Transverse colon (tissue), 4 donors: ENCODE measurements at regions not wholly inside any gene's neighbourhood (a gene's known extent, or its start where the extent isn't known, plus 50 kb on each side); places are given as distances from the start of the nearest gene placed in this dataset.
A peak's percentile ranks its signal among the peaks of the same experiment; 100 is the strongest.

ENCODE experiments used
- DNase-seq: peaks from one replicate; pipeline ENCODE4 v3.0.0-alpha.2; 2019
- H3K27ac ChIP-seq, 4 donors: fragments of 200-600 bp; sonication (generic); 2 replicates each; pipeline ENCODE4 v1.5.1; 2016 to 2018; ENCODE audit warnings: inconsistent platforms in 4 of 4
- H3K27me3 ChIP-seq: fragments of 200-600 bp; sonication (generic); 2 replicates; pipeline ENCODE4 v1.5.1; 2017; ENCODE audit warnings: inconsistent platforms
- H3K36me3 ChIP-seq, 4 donors: fragments of 200-600 bp; sonication (generic); 2 replicates each; pipeline ENCODE4 v1.5.1; 2017 to 2019; ENCODE audit warnings: inconsistent platforms in 4 of 4
- H3K4me1 ChIP-seq, 4 donors: fragments of 200-600 bp; sonication (generic); 2 replicates each; pipeline ENCODE4 v1.5.1; 2017 to 2020; ENCODE audit warnings: inconsistent platforms in 4 of 4
- H3K4me3 ChIP-seq, 4 donors: fragments of 200-600 bp; sonication (generic); 1 replicate in 1 of 4; 2 replicates in 3 of 4; pipeline versions ENCODE4 v1.5.1 to v1.6.1; 2017 to 2019; ENCODE audit warnings: inconsistent platforms in 4 of 4
- H3K9me3 ChIP-seq, 2 donors: fragments of 200-600 bp; sonication (generic); 2 replicates each; pipeline ENCODE4 v1.5.1; 2017 to 2019; ENCODE audit warnings: inconsistent platforms in 2 of 2
- EP300 ChIP-seq: sonication (generic); formaldehyde crosslinking; IDR thresholded peaks from one replicate; pipeline ENCODE4 v1.6.1; 2017; ENCODE audit warnings: antibody characterized with exemption, low read depth
- POLR2A ChIP-seq: fragments of 450-650 bp; IDR thresholded peaks from one replicate; pipeline ENCODE4 v1.6.1; 2016; ENCODE audit warnings: antibody characterized with exemption, mild to moderate bottlenecking, moderate library complexity
- POLR2AphosphoS5 ChIP-seq, 3 donors: sonication (generic); formaldehyde crosslinking; IDR thresholded peaks; one replicate each; pipeline ENCODE4 v1.6.1; 2016; ENCODE audit warnings: antibody characterized with exemption in 3 of 3
- WGBS, 2 donors: methylation state at CpG; one replicate each; pipeline ENCODE4 v1.1.5; 2018; ENCODE audit warnings: low coverage in 1 of 2; 5-methylcytosine and 5-hydroxymethylcytosine counted together
- in situ Hi-C, 4 donors: fragments of 200-750 bp; cut with MboI; loops; one replicate each; pipeline versions ENCODE4 v1.15.0 to v1.15.1; 2017; ENCODE audit warnings: low sequenced_read_pairs in 3 of 4, low pct_ligation_motif_present in 1 of 4, low pct_unique_long_range_greater_than_20kb in 1 of 4
- intact Hi-C: fragments of 100-400 bp; cut with DNase I; formaldehyde crosslinking; loops from one replicate; pipeline ENCODE4 v1.15.1; 2023; ENCODE audit warnings: low total_unique reads
- TF ChIP-seq, protein P1 (sequence below), 5 experiments: fragments of 200-600 bp in 3 of 5; fragments of 450-650 bp in 2 of 5; sonication (generic) in 3 of 5; IDR thresholded peaks; 1 replicate in 2 of 5; 2 replicates in 3 of 5; pipeline ENCODE4 v1.5.1; 2016 to 2017; ENCODE audit warnings: antibody characterized with exemption in 5 of 5, inconsistent platforms in 3 of 5, mild to moderate bottlenecking in 2 of 5, moderate library complexity in 1 of 5

DNA sequence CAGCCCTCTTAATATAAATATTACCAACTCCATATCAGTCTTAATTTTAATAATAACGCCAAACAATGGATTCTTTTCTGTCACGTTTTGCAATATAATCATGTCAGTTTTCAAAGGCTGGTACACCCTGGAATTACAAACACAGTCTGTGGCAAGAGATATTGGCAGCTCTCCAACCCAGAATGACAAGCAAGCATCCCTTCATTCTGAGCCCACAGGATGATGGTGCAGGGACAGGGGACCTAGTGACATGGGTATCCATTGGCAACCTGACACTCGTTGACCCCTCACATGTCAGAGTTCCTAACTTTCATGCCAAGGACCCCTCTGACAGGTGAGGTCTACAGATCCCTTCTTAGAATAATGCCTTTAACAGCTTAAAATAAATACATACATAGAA, 154.5 kb upstream of the TSC22D2 start:
- in situ Hi-C loops, result no loop called here
- 28 to 39% methylated on average over 3 of the region's 3 CpGs for WGBS, 2 donors
- H3K4me3 ChIP-seq, result no peak overlapping the region
- H3K27me3 ChIP-seq, result no peaks in the 10 kb centered on the region
- H3K9me3 ChIP-seq, result no peaks in the 10 kb centered on the region
- no peak for DNase-seq
- intact Hi-C loops, result no loop called here
- H3K4me1 ChIP-seq, result peaks cover 4 to 26% (median 10%) of the 10 kb centered on the region in 4 donors
- H3K27ac ChIP-seq, result no peak overlapping the region
- no peaks in the 10 kb centered on the region for H3K36me3 ChIP-seq
- TF ChIP-seq, protein P1, sequence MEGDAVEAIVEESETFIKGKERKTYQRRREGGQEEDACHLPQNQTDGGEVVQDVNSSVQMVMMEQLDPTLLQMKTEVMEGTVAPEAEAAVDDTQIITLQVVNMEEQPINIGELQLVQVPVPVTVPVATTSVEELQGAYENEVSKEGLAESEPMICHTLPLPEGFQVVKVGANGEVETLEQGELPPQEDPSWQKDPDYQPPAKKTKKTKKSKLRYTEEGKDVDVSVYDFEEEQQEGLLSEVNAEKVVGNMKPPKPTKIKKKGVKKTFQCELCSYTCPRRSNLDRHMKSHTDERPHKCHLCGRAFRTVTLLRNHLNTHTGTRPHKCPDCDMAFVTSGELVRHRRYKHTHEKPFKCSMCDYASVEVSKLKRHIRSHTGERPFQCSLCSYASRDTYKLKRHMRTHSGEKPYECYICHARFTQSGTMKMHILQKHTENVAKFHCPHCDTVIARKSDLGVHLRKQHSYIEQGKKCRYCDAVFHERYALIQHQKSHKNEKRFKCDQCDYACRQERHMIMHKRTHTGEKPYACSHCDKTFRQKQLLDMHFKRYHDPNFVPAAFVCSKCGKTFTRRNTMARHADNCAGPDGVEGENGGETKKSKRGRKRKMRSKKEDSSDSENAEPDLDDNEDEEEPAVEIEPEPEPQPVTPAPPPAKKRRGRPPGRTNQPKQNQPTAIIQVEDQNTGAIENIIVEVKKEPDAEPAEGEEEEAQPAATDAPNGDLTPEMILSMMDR (IDR thresholded peaks at IDR 0.05), result no peak
- TF ChIP-seq EP300 (no peak), POLR2A (no peak), POLR2AphosphoS5 (IDR thresholded peaks at IDR 0.05) (no peak)

DNA sequence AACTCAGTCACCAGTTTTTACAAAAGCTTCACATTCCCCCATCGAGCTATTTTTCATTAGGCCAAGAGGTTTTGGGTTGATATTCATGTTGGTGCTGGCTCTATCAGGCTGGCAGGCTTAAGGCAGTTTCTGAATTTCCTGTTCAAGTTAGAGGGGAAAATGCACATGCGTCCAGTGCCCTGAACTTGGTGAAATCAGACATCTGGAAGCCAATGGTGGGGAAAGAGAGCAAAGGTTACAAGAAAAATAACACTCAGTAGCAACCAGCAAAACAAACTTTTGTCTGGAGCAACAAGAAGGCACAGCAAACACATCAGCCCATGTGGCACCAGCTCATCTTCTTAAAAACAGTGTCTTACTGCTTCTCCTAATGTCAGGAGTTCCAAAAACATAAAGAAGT, 155.6 kb upstream of the TSC22D2 start:
- 41 to 60% methylated on average over 2 of the region's 2 CpGs for WGBS, 2 donors
- in situ Hi-C loops, result no loop called here
- Histone ChIP-seq H3K4me1 (peaks cover 4 to 31% (median 11%) of the 10 kb centered on the region in 4 donors), H3K27ac (peak overlapping the region in 2 of 4 donors; percentile 41 to 50), H3K9me3 (no peaks in the 10 kb centered on the region), H3K27me3 (no peaks in the 10 kb centered on the region), H3K4me3 (no peak overlapping the region), H3K36me3 (no peaks in the 10 kb centered on the region)
- TF ChIP-seq POLR2AphosphoS5 (IDR thresholded peaks at IDR 0.05) (no peak), POLR2A (no peak), EP300 (no peak)
- TF ChIP-seq, protein P1 (IDR thresholded peaks at IDR 0.05), result no peak
- DNase-seq, result no peak
- intact Hi-C loops, result no loop called here

DNA sequence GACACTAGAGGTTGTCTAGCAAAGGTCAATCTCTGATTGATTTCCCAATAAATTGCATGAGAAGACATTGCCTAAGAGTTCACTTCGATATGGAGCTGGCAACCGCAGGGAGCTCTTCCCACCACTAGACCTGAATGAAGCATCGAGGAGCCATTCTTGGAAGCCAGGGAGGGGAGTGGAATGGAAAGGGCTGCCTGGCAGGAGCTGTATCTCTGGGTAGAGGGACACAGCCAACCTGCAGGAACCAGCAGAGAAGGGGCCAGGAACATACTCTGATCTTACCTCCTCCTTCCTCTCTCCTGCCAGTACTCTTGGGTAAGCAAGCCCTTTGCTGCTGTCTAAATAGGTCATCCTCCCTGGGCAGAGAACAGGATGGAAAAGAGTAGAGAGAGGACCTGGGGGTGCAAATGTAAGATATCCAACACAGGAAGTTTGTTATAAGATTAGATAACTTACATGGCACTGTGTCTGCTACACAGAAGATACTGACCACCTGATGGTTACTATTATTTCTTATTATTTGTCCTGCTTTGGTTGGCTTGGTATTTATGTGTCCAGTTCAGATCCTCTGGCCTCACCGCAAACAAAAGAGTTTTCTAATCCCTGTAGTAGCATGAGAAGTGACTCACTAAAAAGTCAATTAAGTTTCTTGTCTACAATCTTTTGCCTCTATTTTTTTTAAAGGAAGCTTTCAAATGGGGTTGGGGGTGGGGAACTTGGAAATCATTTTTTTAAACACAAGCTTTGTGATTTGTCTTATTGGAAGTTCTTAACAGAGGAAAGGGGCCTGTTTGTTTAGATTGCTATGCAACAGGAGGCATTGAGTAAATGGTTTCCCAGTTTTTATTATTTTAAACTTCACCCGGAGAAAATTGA, 156.7 kb upstream of the TSC22D2 start:
- Histone ChIP-seq H3K4me3 (no peak overlapping the region), H3K36me3 (no peaks in the 10 kb centered on the region), H3K27me3 (no peaks in the 10 kb centered on the region), H3K27ac (peak overlapping the region in 2 of 4 donors; percentile 35 to 50), H3K4me1 (peaks cover 4 to 31% (median 11%) of the 10 kb centered on the region in 4 donors), H3K9me3 (no peaks in the 10 kb centered on the region)
- in situ Hi-C loops (no loop called here), intact Hi-C loops (no loop called here)
- DNase-seq, result no peak
- no peak for TF ChIP-seq POLR2AphosphoS5 (IDR thresholded peaks at IDR 0.05)
- TF ChIP-seq POLR2A, result no peak
- no peak for TF ChIP-seq EP300
- TF ChIP-seq, protein P1 (IDR thresholded peaks at IDR 0.05), result no peak
- 67 to 77% methylated on average over 4 to 5 of the region's 5 CpGs for WGBS, 2 donors

DNA sequence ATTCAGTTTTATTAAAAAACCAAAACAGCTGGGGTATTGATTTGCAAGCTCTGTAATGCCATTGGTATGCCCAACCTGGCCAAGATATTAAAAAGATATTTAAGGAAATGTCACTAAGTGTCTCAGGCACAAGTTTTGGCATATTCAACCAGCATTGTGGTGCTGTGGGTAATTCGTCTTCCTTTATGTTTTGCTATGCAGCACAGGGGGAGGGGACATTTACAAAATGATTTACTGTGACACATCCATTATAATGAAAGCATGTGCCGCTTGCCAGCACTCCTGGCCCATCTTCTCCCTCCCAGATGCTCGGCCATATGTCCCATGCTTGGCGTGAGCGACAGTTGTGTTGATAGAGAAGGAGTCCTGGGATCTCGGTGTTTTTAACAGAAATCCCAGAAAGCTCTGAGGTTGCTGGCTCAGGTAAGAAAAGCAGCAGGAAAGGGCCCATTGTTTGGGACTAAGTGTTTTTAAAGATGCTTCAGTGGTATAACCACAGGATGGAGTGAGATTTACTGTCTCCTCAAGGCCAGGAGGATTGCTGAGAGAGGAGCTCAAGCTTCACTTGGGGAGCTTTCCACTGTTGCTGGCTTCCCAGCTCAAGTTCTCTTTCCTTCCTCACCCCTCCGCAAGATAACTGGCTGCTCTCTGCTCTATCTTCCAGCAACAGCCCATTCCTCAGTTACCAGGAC, 158.2 kb upstream of the TSC22D2 start:
- no peak for DNase-seq
- TF ChIP-seq, protein P1 (IDR thresholded peaks at IDR 0.05), result no peak
- TF ChIP-seq EP300 (no peak), POLR2A (no peak), POLR2AphosphoS5 (IDR thresholded peaks at IDR 0.05) (no peak)
- intact Hi-C loops (no loop called here), in situ Hi-C loops (no loop called here)
- H3K36me3 ChIP-seq, result no peaks in the 10 kb centered on the region
- H3K4me3 ChIP-seq, result no peak overlapping the region
- H3K27me3 ChIP-seq, result no peaks in the 10 kb centered on the region
- peaks cover 4 to 31% (median 11%) of the 10 kb centered on the region in 4 donors for H3K4me1 ChIP-seq
- H3K9me3 ChIP-seq, result no peaks in the 10 kb centered on the region
- peak overlapping the region in 1 of 4 donors; percentile 4 for H3K27ac ChIP-seq
- 75 to 80% methylated on average over 1 to 7 of the region's 7 CpGs for WGBS, 2 donors
